B cell (primary cell): ENCODE measurements at regions not wholly inside any gene's neighbourhood (a gene's known extent, or its start where the extent isn't known, plus 50 kb on each side); places are given as distances from the start of the nearest gene placed in this dataset.

Experiments
- ATAC-seq: fragments of 200-7000 bp; cut with Tn5 transposase; one replicate; pipeline ENCODE4 v1.10.0; 2021; ENCODE audit warnings: low read depth, mild to moderate bottlenecking, moderate number of reproducible peaks, moderate library complexity
- CTCF ChIA-PET: fragments of 350-600 bp; sonication (Branson Sonifier 250); formaldehyde crosslinking; loops from one replicate; lab custom pipeline; 2021; ENCODE audit warnings: antibody characterized with exemption, inconsistent platforms; lab: Charles Lee
- POLR2A ChIA-PET: fragments of 350-600 bp; sonication (Branson Sonifier 250); formaldehyde crosslinking; loops from one replicate; lab custom pipeline; 2021; ENCODE audit warnings: antibody characterized with exemption; lab: Charles Lee
- DNase-seq: peaks from one replicate; pipeline ENCODE4 v3.0.0; 2013
- H2AFZ ChIP-seq: 2 replicates; pipeline ENCODE4 v1.6.1; 2012; ENCODE audit warnings: mild to moderate bottlenecking, low read depth, low read length; ENCODE audit not compliant: insufficient read depth, poor library complexity, severe bottlenecking
- H3K27ac ChIP-seq, 2 donors: 1 replicate in 1 of 2; 2 replicates in 1 of 2; pipeline ENCODE4 v1.5.1; 2012 to 2013; ENCODE audit warnings: low read length in 2 of 2, mild to moderate bottlenecking in 2 of 2, moderate library complexity in 1 of 2
- H3K27me3 ChIP-seq, 4 experiments: fragments of 200-600 bp in 1 of 4; sonication (generic) in 1 of 4; replicated peaks in 1 of 4; 1 replicate in 2 of 4; 2 replicates in 2 of 4; pipeline versions ENCODE4 v1.6.1 to v1.7.0; 2013 to 2016; ENCODE audit warnings: low read length in 3 of 4, mild to moderate bottlenecking in 2 of 4, mixed read lengths in 1 of 4, moderate library complexity in 1 of 4; ENCODE audit not compliant: insufficient read depth in 4 of 4, control insufficient read depth in 3 of 4; ENCODE audit errors: control extremely low read depth in 1 of 4
- H3K36me3 ChIP-seq, 2 experiments: replicated peaks in 1 of 2; 1 replicate in 1 of 2; 2 replicates in 1 of 2; pipeline versions ENCODE4 v1.6.1 to v1.7.1; 2013; ENCODE audit warnings: low read length in 1 of 2; ENCODE audit not compliant: insufficient read depth in 2 of 2, control insufficient read depth in 1 of 2; ENCODE audit errors: control extremely low read depth in 1 of 2, extremely low read depth in 1 of 2
- H3K4me1 ChIP-seq, 2 donors: fragments of 200-600 bp in 1 of 2; sonication (generic) in 1 of 2; 1 replicate in 1 of 2; 2 replicates in 1 of 2; pipeline versions ENCODE4 v1.5.1 to v1.6.1; 2013 to 2017; ENCODE audit warnings: low read length in 2 of 2; ENCODE audit not compliant: control insufficient read depth in 2 of 2, insufficient read depth in 2 of 2
- H3K4me2 ChIP-seq: replicated peaks from 2 replicates; pipeline ENCODE3; 2012; ENCODE audit warnings: mild to moderate bottlenecking, low read depth, low read length; ENCODE audit not compliant: poor library complexity, severe bottlenecking
- H3K4me3 ChIP-seq, 5 experiments: fragments of 200-600 bp in 1 of 5; sonication (generic) in 1 of 5; 1 replicate in 3 of 5; 2 replicates in 2 of 5; pipeline versions ENCODE4 v1.5.1 to v1.7.0; 2011 to 2016; ENCODE audit warnings: low read length in 4 of 5, mild to moderate bottlenecking in 4 of 5, low read depth in 2 of 5, control low read depth in 1 of 5, moderate library complexity in 1 of 5; ENCODE audit not compliant: insufficient read depth in 1 of 5; ENCODE audit errors: control extremely low read depth in 1 of 5, extremely low read depth in 1 of 5
- H3K79me2 ChIP-seq: fragments of 200-600 bp; sonication (generic); one replicate; pipeline ENCODE4 v1.6.0; 2016; ENCODE audit warnings: low read length; ENCODE audit not compliant: control insufficient read depth, insufficient read depth
- H3K9ac ChIP-seq: fragments of 200-600 bp; sonication (generic); 2 replicates; pipeline ENCODE4 v1.6.1; 2017; ENCODE audit warnings: mild to moderate bottlenecking, low read length, moderate library complexity
- H3K9me3 ChIP-seq, 3 donors: one replicate each; pipeline versions ENCODE4 v1.6.1 to v1.7.1; 2013; ENCODE audit warnings: low read length in 2 of 3; ENCODE audit not compliant: control insufficient read depth in 2 of 3, insufficient read depth in 1 of 3; ENCODE audit errors: control extremely low read depth in 1 of 3
- H4K20me1 ChIP-seq: 2 replicates; pipeline ENCODE4 v1.6.0; 2012; ENCODE audit warnings: mild to moderate bottlenecking, low read length; ENCODE audit not compliant: insufficient read depth, control insufficient read depth, poor library complexity, severe bottlenecking
- H3K27ac Mint-ChIP-seq: one replicate; pipeline ENCODE4 v1.8.0; 2021; ENCODE audit warnings: mixed read lengths
- H3K27me3 Mint-ChIP-seq: one replicate; pipeline ENCODE4 v1.8.0; 2021; ENCODE audit warnings: mixed read lengths
- H3K4me1 Mint-ChIP-seq: one replicate; pipeline ENCODE4 v1.8.0; 2021; ENCODE audit warnings: mixed read lengths
- H3K4me3 Mint-ChIP-seq: one replicate; pipeline ENCODE4 v1.8.0; 2021; ENCODE audit warnings: mixed read lengths
- H3K9me3 Mint-ChIP-seq: one replicate; pipeline ENCODE4 v1.8.0; 2022; ENCODE audit warnings: mixed read lengths; ENCODE audit not compliant: insufficient read depth
- EZH2 ChIP-seq: IDR thresholded peaks from 2 replicates; pipeline ENCODE4 v1.6.1; 2012; ENCODE audit warnings: borderline replicate concordance, low read depth, mild to moderate bottlenecking, moderate library complexity, low read length; ENCODE audit not compliant: insufficient read depth, poor library complexity, severe bottlenecking
- WGBS: methylation state at CpG from one replicate; pipeline ENCODE4 v1.1.5; 2013; ENCODE audit warnings: missing lambda C conversion rate; ENCODE audit not compliant: insufficient coverage; 5-methylcytosine and 5-hydroxymethylcytosine counted together
- intact Hi-C: fragments of 100-400 bp; cut with micrococcal nuclease; formaldehyde crosslinking; loops from one replicate; pipeline ENCODE4 v1.10.0; 2022
- TF ChIP-seq, protein P1 (sequence below): fragments of 200-600 bp; IDR thresholded peaks from one replicate; pipeline ENCODE4 v1.8.0; 2022; ENCODE audit warnings: antibody characterized with exemption, mild to moderate bottlenecking

DNA sequence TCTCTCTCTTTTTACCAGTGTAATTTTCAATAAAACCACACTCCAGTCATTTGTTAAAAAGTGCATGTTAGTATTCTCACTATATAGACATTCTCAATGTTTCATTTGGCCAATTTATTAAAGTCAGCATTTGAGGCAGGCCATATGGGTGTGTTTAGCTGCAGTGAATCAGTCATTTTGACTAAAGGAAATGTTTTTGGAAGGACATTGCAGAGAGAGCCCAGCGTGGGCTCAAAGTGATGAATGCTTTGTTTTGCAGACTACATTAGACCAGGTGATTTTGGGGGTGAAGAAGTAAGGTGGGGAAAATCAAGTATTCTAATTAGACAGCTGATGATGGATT, 116.7 kb downstream of the POSTN start:
- Mint-ChIP-seq H3K4me3 (no peak overlapping the region), H3K9me3 (no peaks in the 10 kb centered on the region), H3K27ac (no peak overlapping the region), H3K4me1 (no peaks in the 10 kb centered on the region), H3K27me3 (no peaks in the 10 kb centered on the region)
- no peak for DNase-seq
- H3K4me1 ChIP-seq = no peaks in the 10 kb centered on the region
- H2AFZ ChIP-seq = no peak overlapping the region
- no peak overlapping the region for H3K4me2 ChIP-seq
- POLR2A ChIA-PET = no interaction called here
- no peak overlapping the region for H3K27ac ChIP-seq
- H3K4me3 ChIP-seq = no peak overlapping the region
- TF ChIP-seq, protein P1, sequence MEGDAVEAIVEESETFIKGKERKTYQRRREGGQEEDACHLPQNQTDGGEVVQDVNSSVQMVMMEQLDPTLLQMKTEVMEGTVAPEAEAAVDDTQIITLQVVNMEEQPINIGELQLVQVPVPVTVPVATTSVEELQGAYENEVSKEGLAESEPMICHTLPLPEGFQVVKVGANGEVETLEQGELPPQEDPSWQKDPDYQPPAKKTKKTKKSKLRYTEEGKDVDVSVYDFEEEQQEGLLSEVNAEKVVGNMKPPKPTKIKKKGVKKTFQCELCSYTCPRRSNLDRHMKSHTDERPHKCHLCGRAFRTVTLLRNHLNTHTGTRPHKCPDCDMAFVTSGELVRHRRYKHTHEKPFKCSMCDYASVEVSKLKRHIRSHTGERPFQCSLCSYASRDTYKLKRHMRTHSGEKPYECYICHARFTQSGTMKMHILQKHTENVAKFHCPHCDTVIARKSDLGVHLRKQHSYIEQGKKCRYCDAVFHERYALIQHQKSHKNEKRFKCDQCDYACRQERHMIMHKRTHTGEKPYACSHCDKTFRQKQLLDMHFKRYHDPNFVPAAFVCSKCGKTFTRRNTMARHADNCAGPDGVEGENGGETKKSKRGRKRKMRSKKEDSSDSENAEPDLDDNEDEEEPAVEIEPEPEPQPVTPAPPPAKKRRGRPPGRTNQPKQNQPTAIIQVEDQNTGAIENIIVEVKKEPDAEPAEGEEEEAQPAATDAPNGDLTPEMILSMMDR = no peak
- no peak for TF ChIP-seq EZH2
- no peaks in the 10 kb centered on the region for H3K27me3 ChIP-seq
- CTCF ChIA-PET = no interaction called here
- H4K20me1 ChIP-seq = no peaks in the 10 kb centered on the region
- no peak for ATAC-seq
- no peaks in the 10 kb centered on the region for H3K36me3 ChIP-seq
- no peak overlapping the region for H3K9ac ChIP-seq
- H3K79me2 ChIP-seq = no peaks in the 10 kb centered on the region
- 80% methylated on average over 1 of the region's 1 CpG for WGBS
- intact Hi-C loops = no loop called here
- no peaks in the 10 kb centered on the region for H3K9me3 ChIP-seq

- Mint-ChIP-seq H3K27me3 (no peaks in the 10 kb centered on the region), H3K4me3 (no peak overlapping the region), H3K9me3 (no peaks in the 10 kb centered on the region), H3K4me1 (no peaks in the 10 kb centered on the region), H3K27ac (no peak overlapping the region)
- H3K4me3 ChIP-seq = no peak overlapping the region
- ATAC-seq (no peak), DNase-seq (no peak)
- ChIA-PET CTCF (no interaction called here), POLR2A (no interaction called here)
- H3K9ac ChIP-seq = no peak overlapping the region
- no peaks in the 10 kb centered on the region for H3K27me3 ChIP-seq
- no peaks in the 10 kb centered on the region for H3K9me3 ChIP-seq
- H3K27ac ChIP-seq = no peak overlapping the region
- no peak overlapping the region for H2AFZ ChIP-seq
- no peaks in the 10 kb centered on the region for H3K79me2 ChIP-seq
- TF ChIP-seq EZH2 = no peak
- TF ChIP-seq, protein P1 = no peak
- intact Hi-C loops = no loop called here
- H3K36me3 ChIP-seq = no peaks in the 10 kb centered on the region
- H3K4me1 ChIP-seq = no peaks in the 10 kb centered on the region
- no peak overlapping the region for H3K4me2 ChIP-seq
- H4K20me1 ChIP-seq = no peaks in the 10 kb centered on the region
- WGBS = 94% methylated on average over 4 of the region's 7 CpGs
These were observed 117.3 kb downstream of the POSTN start for GRCh38 chr13:37481011-37481884.
